Kidney epithelial cell (primary cell): ENCODE measurements at regions not wholly inside any gene's neighbourhood (a gene's known extent, or its start where the extent isn't known, plus 50 kb on each side); places are given as distances from the start of the nearest gene placed in this dataset.
A peak's percentile ranks its signal among the peaks of the same experiment; 100 is the strongest.

Source experiments
- DNase-seq: peaks from one replicate; pipeline ENCODE4 v3.0.0-alpha.2; 2010; ENCODE audit warnings: low read depth
- H3K27me3 ChIP-seq: 2 replicates; pipeline ENCODE4 v1.6.0; 2011; ENCODE audit warnings: low read length; ENCODE audit not compliant: control insufficient read depth, insufficient read depth
- H3K36me3 ChIP-seq: 2 replicates; pipeline ENCODE4 v1.5.1; 2011; ENCODE audit warnings: low read length; ENCODE audit not compliant: control insufficient read depth, insufficient read depth
- H3K4me3 ChIP-seq: 2 replicates; pipeline ENCODE4 v1.5.1; 2011; ENCODE audit warnings: low read depth, mild to moderate bottlenecking, control low read depth, low read length
- CTCF ChIP-seq: IDR thresholded peaks from 2 replicates; pipeline ENCODE4 v1.5.1; 2011; ENCODE audit warnings: mild to moderate bottlenecking, moderate library complexity, low read length, control low read depth, inconsistent platforms; ENCODE audit not compliant: insufficient read depth, poor library complexity, severe bottlenecking

- no peak overlapping the region for H3K4me3 ChIP-seq
- H3K36me3 ChIP-seq = no peaks in the 10 kb centered on the region
- H3K27me3 ChIP-seq = no peaks in the 10 kb centered on the region
- TF ChIP-seq CTCF = no peak
- DNase-seq = peak; percentile 37
These were observed 1071.2 kb downstream of the EFNB2 start for GRCh38 chr13:105464249-105464648.

- no peaks in the 10 kb centered on the region for H3K36me3 ChIP-seq
- H3K4me3 ChIP-seq = no peak overlapping the region
- TF ChIP-seq CTCF = no peak
- no peaks in the 10 kb centered on the region for H3K27me3 ChIP-seq
- no peak for DNase-seq
These were observed 1072.4 kb downstream of the EFNB2 start for GRCh38 chr13:105463011-105463501.

- no peaks in the 10 kb centered on the region for H3K27me3 ChIP-seq
- H3K36me3 ChIP-seq = no peaks in the 10 kb centered on the region
- no peak for TF ChIP-seq CTCF
- H3K4me3 ChIP-seq = no peak overlapping the region
- no peak for DNase-seq
These were observed 1073.4 kb downstream of the EFNB2 start for GRCh38 chr13:105462098-105462497.

- no peak for DNase-seq
- H3K4me3 ChIP-seq = no peak overlapping the region
- H3K27me3 ChIP-seq = no peaks in the 10 kb centered on the region
- no peaks in the 10 kb centered on the region for H3K36me3 ChIP-seq
- no peak for TF ChIP-seq CTCF
These were observed 1082.6 kb downstream of the EFNB2 start for GRCh38 chr13:105452895-105453294.

- no peaks in the 10 kb centered on the region for H3K27me3 ChIP-seq
- H3K4me3 ChIP-seq = no peak overlapping the region
- no peak for TF ChIP-seq CTCF
- H3K36me3 ChIP-seq = no peaks in the 10 kb centered on the region
- DNase-seq = no peak
These were observed 1084.7 kb downstream of the EFNB2 start for GRCh38 chr13:105450784-105451183.

GRCh38 chr13:105448811-105449210 is 1086.7 kb downstream of the EFNB2 start:
- no peak overlapping the region for H3K4me3 ChIP-seq

More at GRCh38 chr13:105448811-105449210, 1086.7 kb downstream of the EFNB2 start:
- no peak for DNase-seq
- no peak for TF ChIP-seq CTCF
- Histone ChIP-seq H3K27me3 (no peaks in the 10 kb centered on the region), H3K36me3 (no peaks in the 10 kb centered on the region)
